ENCODE measurements at regions not wholly inside any gene's neighbourhood (a gene's known extent, or its start where the extent isn't known, plus 50 kb on each side); places are given as distances from the start of the nearest gene placed in this dataset.

DNA sequence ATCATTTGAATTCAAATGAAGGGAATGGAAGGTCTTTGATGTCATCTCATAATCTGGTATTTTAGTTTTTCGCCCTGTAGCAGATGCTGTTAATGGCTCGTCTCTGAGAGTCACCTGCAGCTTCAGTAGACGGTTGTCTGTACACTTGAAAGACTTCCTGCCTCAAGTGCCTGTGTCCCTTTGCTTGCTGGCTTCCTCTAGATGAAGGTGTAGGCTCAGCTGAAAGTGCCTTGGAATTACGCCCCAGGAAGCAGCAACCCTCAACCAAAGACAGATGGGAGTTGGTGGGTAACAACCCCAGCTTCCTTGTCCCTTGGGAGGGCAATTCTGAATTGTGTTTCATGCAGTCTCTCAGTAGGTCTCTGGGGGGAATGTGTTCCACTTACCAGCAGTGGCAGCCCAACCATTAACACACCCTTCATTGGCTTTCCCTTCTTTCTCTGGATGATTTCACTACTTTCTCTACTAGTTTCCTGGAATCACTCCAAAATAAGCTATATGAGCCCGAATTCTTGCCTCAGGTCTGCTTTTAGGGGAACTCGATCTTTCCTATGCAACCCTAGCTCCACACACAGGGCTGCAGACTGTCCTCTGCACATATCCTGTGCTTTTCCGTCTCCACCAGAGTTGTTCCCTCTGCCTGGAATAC, 395.6 kb downstream of the DMAC1 start:
- no peak overlapping the region for H2AK5ac ChIP-seq (ENCODE audit: low read depth, low read length)
- H3K4me2 ChIP-seq (ENCODE audit: insufficient read depth in 1 of 2, low read depth in 2 of 2, low read length in 2 of 2): no peak overlapping the region
- H2BK15ac ChIP-seq (ENCODE audit: low read length): 0 out of 2 replicates have a peak overlapping the region, but pooled peaks have one; percentile 21
- H3K4me3 ChIP-seq (ENCODE audit: extremely low read depth in 1 of 4, insufficient read depth in 2 of 4, low read depth in 3 of 4, low read length in 4 of 4): no peak overlapping the region
- H3K23me2 ChIP-seq (ENCODE audit: low read depth, low read length): no peaks in the 10 kb centered on the region; the same call in 1 of the 2 replicates
- POLR2A ChIA-PET (ENCODE audit: partially characterized antibody): no interaction called here
- H3K4ac ChIP-seq (replicated peaks; ENCODE audit: insufficient read length, low read depth, low read length): no peak overlapping the region
- H3K9ac ChIP-seq (replicated peaks in 1 of 4; ENCODE audit: extremely low read depth in 1 of 4, low read depth in 3 of 4, low read length in 3 of 4): no peak overlapping the region
- H2BK120ac ChIP-seq (replicated peaks; ENCODE audit: low read depth, low read length): no peak overlapping the region
- no peaks in the 10 kb centered on the region for H3K79me2 ChIP-seq (ENCODE audit: control insufficient read depth in 1 of 2, insufficient read depth in 2 of 2, low read length in 2 of 2)
- no peak for DNase-seq (ENCODE audit: low read depth in 1 of 2, low spot score in 2 of 2)
- H2BK5ac ChIP-seq (ENCODE audit: low read depth, low read length): no peak overlapping the region
- no peaks in the 10 kb centered on the region for H3K79me1 ChIP-seq (ENCODE audit: low read depth, low read length)
- CTCF ChIA-PET (ENCODE audit: partially characterized antibody): interaction anchor here (0.5 kb wide), 1 partner anchor 38 kb away, joined by 3 read pairs; no protein-coding TSS in a partner anchor
- H3K9me3 ChIP-seq (ENCODE audit: insufficient read depth in 2 of 2, low read depth in 1 of 2, low read length in 1 of 2): no peaks in the 10 kb centered on the region
- H4K8ac ChIP-seq (ENCODE audit: extremely low read depth, insufficient read depth, low read length): no peak overlapping the region
- peak overlapping the region; percentile 8 for H4K91ac ChIP-seq (replicated peaks; ENCODE audit: insufficient read length, low read length)
- no peak overlapping the region for H3K56ac ChIP-seq (replicated peaks; ENCODE audit: insufficient read length, low read depth, low read length)
- no peak for FAIRE-seq
- H3K4me1 ChIP-seq (replicated peaks in 1 of 4; ENCODE audit: control insufficient read depth in 3 of 4, insufficient read depth in 4 of 4, low read length in 3 of 4): peaks cover 3 to 18% (median 14%) of the 10 kb centered on the region in 4 experiments; a peak in 5 of 7 replicates
- H2AFZ ChIP-seq (ENCODE audit: low read length): peak overlapping the region; percentile 20
- H3K27ac ChIP-seq (ENCODE audit: low read depth, low read length): no peak overlapping the region
- peak overlapping the region; percentile 66 for H3K18ac ChIP-seq (ENCODE audit: extremely low read depth, low read length)
- H4K20me1 ChIP-seq (replicated peaks in 1 of 2; ENCODE audit: control insufficient read depth in 1 of 2, insufficient read depth in 2 of 2, low read length in 2 of 2): no peaks in the 10 kb centered on the region
- peak overlapping the region; percentile 95 for H2BK20ac ChIP-seq (ENCODE audit: low read length)
- no peak overlapping the region for H3K23ac ChIP-seq (ENCODE audit: insufficient read length)
- H2BK12ac ChIP-seq (ENCODE audit: low read depth, low read length): peak overlapping the region; percentile 81; the same call in 1 of the 2 replicates
- H4K5ac ChIP-seq (ENCODE audit: insufficient read length, low read depth, low read length): no peak overlapping the region
- no peak for TF ChIP-seq RXRA (IDR thresholded peaks at IDR 0.05; ENCODE audit: insufficient read depth, low read depth, low read length)
- no peak for TF ChIP-seq PHF8 (conservative IDR thresholded peaks at IDR 0.05; ENCODE audit: low read depth, low read length)
- TF ChIP-seq EP300 (IDR thresholded peaks at IDR 0.05; ENCODE audit: borderline replicate concordance in 1 of 2, low read depth in 2 of 2, low read length in 2 of 2): no peak
- TF ChIP-seq FOSL1 (IDR thresholded peaks at IDR 0.05; ENCODE audit: insufficient read depth, low read depth, low read length): no peak
- no peak for TF ChIP-seq RAD21 (IDR thresholded peaks at IDR 0.05 in 1 of 2, conservative IDR thresholded peaks at IDR 0.05 in 1 of 2; ENCODE audit: low read depth in 2 of 2, low read length in 2 of 2)
- no peak for TF ChIP-seq ATF2 (IDR thresholded peaks at IDR 0.05; ENCODE audit: low read length)
- TF ChIP-seq, protein P1, sequence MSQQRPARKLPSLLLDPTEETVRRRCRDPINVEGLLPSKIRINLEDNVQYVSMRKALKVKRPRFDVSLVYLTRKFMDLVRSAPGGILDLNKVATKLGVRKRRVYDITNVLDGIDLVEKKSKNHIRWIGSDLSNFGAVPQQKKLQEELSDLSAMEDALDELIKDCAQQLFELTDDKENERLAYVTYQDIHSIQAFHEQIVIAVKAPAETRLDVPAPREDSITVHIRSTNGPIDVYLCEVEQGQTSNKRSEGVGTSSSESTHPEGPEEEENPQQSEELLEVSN (IDR thresholded peaks at IDR 0.05): no peak
- no peak for TF ChIP-seq CHD1 (IDR thresholded peaks at IDR 0.05; ENCODE audit: low read depth, low read length)
- TF ChIP-seq EZH2 (IDR thresholded peaks at IDR 0.05; ENCODE audit: low read depth, low read length, severe bottlenecking): no peak
- no peak overlapping the region for H3K14ac ChIP-seq (ENCODE audit: insufficient read length)
- no peaks in the 10 kb centered on the region for H3K36me3 ChIP-seq (ENCODE audit: control insufficient read depth in 2 of 4, insufficient read depth in 4 of 4, low read length in 3 of 4)
- no peaks in the 10 kb centered on the region for H3K27me3 ChIP-seq (replicated peaks in 1 of 4; ENCODE audit: control insufficient read depth in 3 of 4, extremely low read depth in 1 of 4, insufficient read depth in 3 of 4, low read length in 3 of 4)
- 83% methylated on average over 7 of the region's 7 CpGs; no CpG with 5 or more reads in 1 of the 2 experiments for WGBS, 2 experiments (ENCODE audit: extremely low coverage in 1 of 2, insufficient coverage in 1 of 2, insufficient read length in 1 of 2, insufficient replicate concordance in 2 of 2, low coverage in 1 of 2, low lambda C conversion rate in 2 of 2, missing lambda C conversion rate in 1 of 2)

Data from H1 (cell line).